Chondrocyte (in vitro differentiated cells): ENCODE measurements at regions not wholly inside any gene's neighbourhood (a gene's known extent, or its start where the extent isn't known, plus 50 kb on each side); places are given as distances from the start of the nearest gene placed in this dataset.

Experiments
- DNase-seq: peaks from one replicate; pipeline ENCODE4 v3.0.0; 2021; ENCODE audit warnings: mixed read lengths, low spot score
- H3K27ac Mint-ChIP-seq: one replicate; pipeline ENCODE4 v1.8.0; 2021; ENCODE audit warnings: mild to moderate bottlenecking, moderate library complexity, mixed read lengths; ENCODE audit not compliant: unreplicated experiment
- H3K27me3 Mint-ChIP-seq: 2 replicates; pipeline ENCODE4 v1.8.0; 2021; ENCODE audit warnings: low read depth, mixed read lengths
- H3K36me3 Mint-ChIP-seq: 2 replicates; pipeline ENCODE4 v1.8.0; 2021; ENCODE audit warnings: low read depth, mixed read lengths
- H3K4me1 Mint-ChIP-seq: 2 replicates; pipeline ENCODE4 v1.8.0; 2021; ENCODE audit warnings: low read depth, mild to moderate bottlenecking, mixed read lengths
- H3K4me3 Mint-ChIP-seq: one replicate; pipeline ENCODE4 v1.8.0; 2021; ENCODE audit warnings: mild to moderate bottlenecking, moderate library complexity, mixed read lengths; ENCODE audit not compliant: unreplicated experiment
- H3K9me3 Mint-ChIP-seq: 2 replicates; pipeline ENCODE4 v1.8.0; 2021; ENCODE audit warnings: low read depth, mixed read lengths
- CTCF ChIP-seq: fragments of 200-600 bp; sonication (generic); IDR thresholded peaks from 2 replicates; pipeline ENCODE4 v1.5.0; 2021; ENCODE audit warnings: antibody characterized with exemption, mild to moderate bottlenecking, moderate library complexity

- no peak for TF ChIP-seq CTCF
- H3K27me3 Mint-ChIP-seq: peaks cover 4% of the 10 kb centered on the region
- no peak overlapping the region for H3K4me3 Mint-ChIP-seq
- no peak for DNase-seq
- H3K9me3 Mint-ChIP-seq: no peaks in the 10 kb centered on the region
- no peaks in the 10 kb centered on the region for H3K36me3 Mint-ChIP-seq
- H3K4me1 Mint-ChIP-seq: no peaks in the 10 kb centered on the region
- H3K27ac Mint-ChIP-seq: no peak overlapping the region
These were observed 1245.7 kb downstream of the SI start for GRCh38 chr3:163832547-163832946.

- no peaks in the 10 kb centered on the region for H3K36me3 Mint-ChIP-seq
- no peak overlapping the region for H3K27ac Mint-ChIP-seq
- no peaks in the 10 kb centered on the region for H3K27me3 Mint-ChIP-seq
- no peak for DNase-seq
- H3K9me3 Mint-ChIP-seq: no peaks in the 10 kb centered on the region
- H3K4me3 Mint-ChIP-seq: no peak overlapping the region
- peaks cover 5% of the 10 kb centered on the region for H3K4me1 Mint-ChIP-seq
- TF ChIP-seq CTCF: no peak
These were observed 1256.5 kb downstream of the SI start for GRCh38 chr3:163821841-163822240.

- TF ChIP-seq CTCF: no peak
- Mint-ChIP-seq H3K4me1 (peaks cover 7% of the 10 kb centered on the region), H3K4me3 (no peak overlapping the region), H3K27me3 (no peaks in the 10 kb centered on the region), H3K27ac (no peak overlapping the region), H3K9me3 (peaks cover 10% of the 10 kb centered on the region), H3K36me3 (peaks cover 3% of the 10 kb centered on the region)
- DNase-seq: no peak
These were observed 1261.3 kb downstream of the SI start for GRCh38 chr3:163817015-163817414.

- Mint-ChIP-seq H3K9me3 (peaks cover 13% of the 10 kb centered on the region), H3K4me3 (no peak overlapping the region), H3K27me3 (no peaks in the 10 kb centered on the region), H3K4me1 (peaks cover 3% of the 10 kb centered on the region), H3K27ac (no peak overlapping the region), H3K36me3 (peaks cover 3% of the 10 kb centered on the region)
- TF ChIP-seq CTCF: no peak
- no peak for DNase-seq
These were observed 1264.4 kb downstream of the SI start for GRCh38 chr3:163813935-163814334.

- H3K27me3 Mint-ChIP-seq: no peaks in the 10 kb centered on the region
- H3K4me3 Mint-ChIP-seq: no peak overlapping the region
- H3K4me1 Mint-ChIP-seq: peaks cover 3% of the 10 kb centered on the region
- no peak for DNase-seq
- peaks cover 3% of the 10 kb centered on the region for H3K36me3 Mint-ChIP-seq
- no peak for TF ChIP-seq CTCF
- peaks cover 13% of the 10 kb centered on the region for H3K9me3 Mint-ChIP-seq
- no peak overlapping the region for H3K27ac Mint-ChIP-seq
These were observed 1266.3 kb downstream of the SI start for GRCh38 chr3:163812006-163812405.
